Mesothelial cell of epicardium (in vitro differentiated cells): ENCODE measurements at regions not wholly inside any gene's neighbourhood (a gene's known extent, or its start where the extent isn't known, plus 50 kb on each side); places are given as distances from the start of the nearest gene placed in this dataset.

ENCODE experiments used
- DNase-seq, 2 experiments: peaks; one replicate each; pipeline ENCODE4 v3.0.0; 2021; ENCODE audit warnings: low spot score in 2 of 2; ENCODE audit not compliant: unreplicated experiment in 2 of 2
- H3K27ac Mint-ChIP-seq: 2 replicates; pipeline ENCODE4 v1.8.0; 2021; ENCODE audit warnings: mixed read lengths
- H3K27me3 Mint-ChIP-seq: 2 replicates; pipeline ENCODE4 v1.8.0; 2021; ENCODE audit warnings: low read depth, mixed read lengths
- H3K36me3 Mint-ChIP-seq: 2 replicates; pipeline ENCODE4 v1.8.0; 2021; ENCODE audit warnings: mixed read lengths
- H3K4me1 Mint-ChIP-seq: 2 replicates; pipeline ENCODE4 v1.8.0; 2021; ENCODE audit warnings: mixed read lengths
- H3K4me3 Mint-ChIP-seq: 2 replicates; pipeline ENCODE4 v1.8.0; 2021; ENCODE audit warnings: mild to moderate bottlenecking, moderate library complexity, mixed read lengths
- H3K9me3 Mint-ChIP-seq: 2 replicates; pipeline ENCODE4 v1.8.0; 2021; ENCODE audit warnings: mixed read lengths
- TF ChIP-seq, protein P1 (sequence below): fragments of 200-600 bp; sonication (generic); IDR thresholded peaks from one replicate; pipeline ENCODE4 v1.5.0; 2021; ENCODE audit warnings: antibody characterized with exemption; ENCODE audit not compliant: unreplicated experiment

- no peak overlapping the region for H3K27ac Mint-ChIP-seq
- H3K36me3 Mint-ChIP-seq, result no peaks in the 10 kb centered on the region
- TF ChIP-seq, protein P1, sequence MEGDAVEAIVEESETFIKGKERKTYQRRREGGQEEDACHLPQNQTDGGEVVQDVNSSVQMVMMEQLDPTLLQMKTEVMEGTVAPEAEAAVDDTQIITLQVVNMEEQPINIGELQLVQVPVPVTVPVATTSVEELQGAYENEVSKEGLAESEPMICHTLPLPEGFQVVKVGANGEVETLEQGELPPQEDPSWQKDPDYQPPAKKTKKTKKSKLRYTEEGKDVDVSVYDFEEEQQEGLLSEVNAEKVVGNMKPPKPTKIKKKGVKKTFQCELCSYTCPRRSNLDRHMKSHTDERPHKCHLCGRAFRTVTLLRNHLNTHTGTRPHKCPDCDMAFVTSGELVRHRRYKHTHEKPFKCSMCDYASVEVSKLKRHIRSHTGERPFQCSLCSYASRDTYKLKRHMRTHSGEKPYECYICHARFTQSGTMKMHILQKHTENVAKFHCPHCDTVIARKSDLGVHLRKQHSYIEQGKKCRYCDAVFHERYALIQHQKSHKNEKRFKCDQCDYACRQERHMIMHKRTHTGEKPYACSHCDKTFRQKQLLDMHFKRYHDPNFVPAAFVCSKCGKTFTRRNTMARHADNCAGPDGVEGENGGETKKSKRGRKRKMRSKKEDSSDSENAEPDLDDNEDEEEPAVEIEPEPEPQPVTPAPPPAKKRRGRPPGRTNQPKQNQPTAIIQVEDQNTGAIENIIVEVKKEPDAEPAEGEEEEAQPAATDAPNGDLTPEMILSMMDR, result no peak
- no peaks in the 10 kb centered on the region for H3K4me1 Mint-ChIP-seq
- peaks cover 2% of the 10 kb centered on the region for H3K27me3 Mint-ChIP-seq
- DNase-seq, result no peak
- H3K4me3 Mint-ChIP-seq, result no peak overlapping the region
- H3K9me3 Mint-ChIP-seq, result no peaks in the 10 kb centered on the region
These were observed 67.7 kb upstream of the OSR1 start for GRCh38 chr2:19426144-19426543.

- no peaks in the 10 kb centered on the region for H3K9me3 Mint-ChIP-seq
- peaks cover 2% of the 10 kb centered on the region for H3K27me3 Mint-ChIP-seq
- H3K4me1 Mint-ChIP-seq, result no peaks in the 10 kb centered on the region
- H3K36me3 Mint-ChIP-seq, result no peaks in the 10 kb centered on the region
- no peak overlapping the region for H3K4me3 Mint-ChIP-seq
- DNase-seq, result no peak
- H3K27ac Mint-ChIP-seq, result no peak overlapping the region
- TF ChIP-seq, protein P1, result no peak
These were observed 67.0 kb upstream of the OSR1 start for GRCh38 chr2:19425419-19425818.

DNA sequence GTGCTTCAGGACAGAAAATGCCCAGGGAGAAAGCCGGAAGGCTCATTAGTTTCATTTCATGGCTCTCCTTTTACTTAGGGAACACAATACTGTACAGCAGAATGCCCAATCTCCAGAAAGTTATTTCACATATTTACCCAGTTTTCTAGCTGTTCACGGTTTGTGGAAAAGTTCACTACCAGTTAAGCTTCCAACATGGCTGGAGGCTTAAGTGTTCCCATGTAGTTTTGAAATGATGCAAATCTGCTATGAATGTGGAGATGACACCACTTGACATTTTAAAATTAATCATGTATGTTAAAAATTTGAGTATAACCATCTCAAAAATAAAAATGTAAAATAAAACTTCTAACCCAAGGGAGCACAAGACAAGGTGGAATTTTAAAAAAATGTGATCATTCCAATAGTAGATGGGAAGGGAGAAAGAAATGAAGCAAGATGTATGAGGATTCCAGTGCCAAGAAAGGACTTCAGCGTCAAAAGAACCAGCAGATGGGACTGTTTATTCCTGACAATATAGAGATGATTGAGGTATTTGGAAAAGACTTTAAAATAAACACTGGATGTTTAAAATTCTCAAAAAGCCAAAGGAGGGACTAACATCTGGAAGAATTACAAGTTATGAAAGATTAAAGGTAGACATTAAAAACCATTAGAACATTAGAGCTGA is 60.9 kb upstream of the OSR1 start:
- no peaks in the 10 kb centered on the region for H3K36me3 Mint-ChIP-seq
- H3K27ac Mint-ChIP-seq, result no peak overlapping the region
- DNase-seq, result no peak
- H3K4me1 Mint-ChIP-seq, result no peaks in the 10 kb centered on the region
- H3K27me3 Mint-ChIP-seq, result peaks cover 10% of the 10 kb centered on the region
- H3K9me3 Mint-ChIP-seq, result no peaks in the 10 kb centered on the region
- no peak overlapping the region for H3K4me3 Mint-ChIP-seq
- TF ChIP-seq, protein P1, result no peak

- no peak for DNase-seq
- Mint-ChIP-seq H3K27ac (no peak overlapping the region), H3K36me3 (no peaks in the 10 kb centered on the region), H3K4me1 (no peaks in the 10 kb centered on the region), H3K4me3 (no peak overlapping the region), H3K27me3 (peaks cover 10% of the 10 kb centered on the region), H3K9me3 (peaks cover 9% of the 10 kb centered on the region)
- TF ChIP-seq, protein P1, result no peak
These were observed 58.6 kb upstream of the OSR1 start for GRCh38 chr2:19416784-19417684.

DNA sequence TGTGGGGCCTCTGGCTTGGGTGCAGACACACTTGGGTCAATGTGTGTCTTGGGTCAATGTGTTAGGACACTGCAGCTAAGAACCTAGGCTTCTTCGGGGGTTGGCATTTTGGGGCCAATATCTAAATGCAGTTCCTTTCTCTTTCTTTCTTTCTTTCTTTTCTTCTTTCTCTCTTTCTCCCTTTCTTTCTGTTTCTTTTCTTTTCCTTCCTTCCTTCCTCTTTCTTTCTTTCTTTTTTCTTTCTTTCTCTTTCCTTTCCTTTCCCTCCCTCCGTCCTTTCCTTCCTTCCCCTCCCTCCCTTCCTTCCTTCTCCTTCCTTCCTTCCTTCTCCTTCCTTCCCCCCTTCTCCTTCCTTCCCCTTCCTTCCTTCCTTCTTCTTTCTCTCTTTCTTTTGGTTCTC is 57.7 kb upstream of the OSR1 start:
- H3K36me3 Mint-ChIP-seq, result no peaks in the 10 kb centered on the region
- peaks cover 11% of the 10 kb centered on the region for H3K9me3 Mint-ChIP-seq
- no peaks in the 10 kb centered on the region for H3K4me1 Mint-ChIP-seq
- H3K4me3 Mint-ChIP-seq, result no peak overlapping the region
- TF ChIP-seq, protein P1, result no peak
- no peak overlapping the region for H3K27ac Mint-ChIP-seq
- peaks cover 10% of the 10 kb centered on the region for H3K27me3 Mint-ChIP-seq
- DNase-seq, result no peak
